ENCODE measurements at regions not wholly inside any gene's neighbourhood (a gene's known extent, or its start where the extent isn't known, plus 50 kb on each side); places are given as distances from the start of the nearest gene placed in this dataset.

DNA sequence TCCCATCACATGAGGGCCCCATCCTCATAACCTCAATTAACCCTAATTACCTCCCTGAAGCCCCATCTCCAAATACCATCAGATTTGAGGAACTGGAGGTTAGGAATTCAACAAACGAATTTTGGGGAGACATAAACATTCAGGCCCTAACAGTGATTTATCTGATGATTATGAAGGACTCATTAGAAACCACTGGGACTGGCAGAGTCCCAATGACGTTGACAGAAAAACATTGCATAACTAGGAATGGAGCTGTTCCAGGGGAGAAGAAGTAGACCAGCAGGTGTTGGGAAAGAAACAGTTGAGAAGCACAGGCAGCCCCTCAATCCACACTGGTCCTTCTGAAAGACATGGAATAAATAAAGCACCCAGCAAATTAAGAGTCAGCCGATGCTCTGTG, 282.0 kb downstream of the MAP2K4 start:
- H3K27me3 ChIP-seq = no peaks in the 10 kb centered on the region
- no peak for TF ChIP-seq POLR2A (IDR thresholded peaks at IDR 0.05)
- TF ChIP-seq, protein P1, sequence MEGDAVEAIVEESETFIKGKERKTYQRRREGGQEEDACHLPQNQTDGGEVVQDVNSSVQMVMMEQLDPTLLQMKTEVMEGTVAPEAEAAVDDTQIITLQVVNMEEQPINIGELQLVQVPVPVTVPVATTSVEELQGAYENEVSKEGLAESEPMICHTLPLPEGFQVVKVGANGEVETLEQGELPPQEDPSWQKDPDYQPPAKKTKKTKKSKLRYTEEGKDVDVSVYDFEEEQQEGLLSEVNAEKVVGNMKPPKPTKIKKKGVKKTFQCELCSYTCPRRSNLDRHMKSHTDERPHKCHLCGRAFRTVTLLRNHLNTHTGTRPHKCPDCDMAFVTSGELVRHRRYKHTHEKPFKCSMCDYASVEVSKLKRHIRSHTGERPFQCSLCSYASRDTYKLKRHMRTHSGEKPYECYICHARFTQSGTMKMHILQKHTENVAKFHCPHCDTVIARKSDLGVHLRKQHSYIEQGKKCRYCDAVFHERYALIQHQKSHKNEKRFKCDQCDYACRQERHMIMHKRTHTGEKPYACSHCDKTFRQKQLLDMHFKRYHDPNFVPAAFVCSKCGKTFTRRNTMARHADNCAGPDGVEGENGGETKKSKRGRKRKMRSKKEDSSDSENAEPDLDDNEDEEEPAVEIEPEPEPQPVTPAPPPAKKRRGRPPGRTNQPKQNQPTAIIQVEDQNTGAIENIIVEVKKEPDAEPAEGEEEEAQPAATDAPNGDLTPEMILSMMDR (IDR thresholded peaks at IDR 0.05) = no peak
- TF ChIP-seq EP300 (IDR thresholded peaks at IDR 0.05) = no peak
- WGBS, 2 donors = 67% methylated on average over 3 of the region's 3 CpGs
- no peaks in the 10 kb centered on the region for H3K4me1 ChIP-seq
- H3K36me3 ChIP-seq = no peaks in the 10 kb centered on the region
- H3K4me3 ChIP-seq = no peak overlapping the region
- H3K9me3 ChIP-seq = peaks cover 0 to 12% (median 0%) of the 10 kb centered on the region in 4 donors
- DNase-seq (ENCODE audit: low spot score in 2 of 2) = no peak
- H3K27ac ChIP-seq = no peak overlapping the region

DNA sequence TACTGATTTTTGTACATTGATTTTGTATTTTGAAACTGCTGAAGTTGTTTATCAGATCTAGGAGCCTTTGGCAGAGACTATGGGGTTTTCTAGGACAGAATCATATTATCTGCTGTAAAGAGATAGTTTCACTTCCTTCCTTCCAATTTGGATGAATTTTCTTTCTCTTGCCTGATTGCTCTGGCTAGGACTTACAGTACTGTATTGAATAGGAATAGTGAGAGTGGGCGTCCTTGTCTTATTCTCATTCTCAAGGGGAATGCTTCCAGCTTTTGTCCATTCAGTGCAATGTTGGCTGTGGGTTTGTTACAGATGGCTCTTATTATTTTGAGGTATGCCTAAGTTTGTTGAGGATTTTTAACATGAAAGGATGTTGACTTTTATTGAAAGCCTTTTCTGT, 290.1 kb downstream of the MAP2K4 start:
- Histone ChIP-seq H3K9me3 (peaks cover 0 to 20% (median 0%) of the 10 kb centered on the region in 4 donors), H3K36me3 (no peaks in the 10 kb centered on the region), H3K27me3 (no peaks in the 10 kb centered on the region), H3K4me3 (no peak overlapping the region), H3K4me1 (no peaks in the 10 kb centered on the region), H3K27ac (no peak overlapping the region)
- WGBS, 2 donors = 53 to 64% methylated on average over 1 of the region's 1 CpG
- TF ChIP-seq EP300 (IDR thresholded peaks at IDR 0.05) (no peak), POLR2A (IDR thresholded peaks at IDR 0.05) (no peak)
- TF ChIP-seq, protein P1 (IDR thresholded peaks at IDR 0.05) = no peak
- DNase-seq (ENCODE audit: low spot score in 2 of 2) = no peak

DNA sequence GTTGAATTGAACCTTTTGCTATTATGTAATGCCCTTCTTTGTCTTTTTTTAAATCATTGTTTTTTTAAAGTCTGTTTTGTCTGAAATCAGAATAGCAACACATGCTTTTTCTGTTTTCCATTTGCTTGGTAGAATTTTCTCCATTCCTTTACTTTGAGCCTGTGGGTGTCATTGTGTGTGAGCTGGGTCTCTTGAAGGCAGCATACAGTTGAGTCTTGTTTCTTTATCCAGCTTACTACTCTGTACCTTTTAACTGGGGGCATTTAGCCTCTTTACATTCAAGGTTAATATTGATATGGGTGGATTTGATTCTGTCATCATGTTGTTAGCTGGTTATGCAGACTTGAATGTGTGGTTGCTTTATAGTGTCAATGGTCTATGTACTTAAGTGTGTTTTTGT, 292.0 kb downstream of the MAP2K4 start:
- no peak overlapping the region for H3K4me3 ChIP-seq
- H3K27ac ChIP-seq = no peak overlapping the region
- no peak for DNase-seq (ENCODE audit: low spot score in 2 of 2)
- TF ChIP-seq, protein P1 (IDR thresholded peaks at IDR 0.05) = no peak
- TF ChIP-seq POLR2A (IDR thresholded peaks at IDR 0.05) = no peak
- TF ChIP-seq EP300 (IDR thresholded peaks at IDR 0.05) = no peak
- H3K4me1 ChIP-seq = no peaks in the 10 kb centered on the region
- no peaks in the 10 kb centered on the region for H3K36me3 ChIP-seq
- H3K27me3 ChIP-seq = no peaks in the 10 kb centered on the region
- H3K9me3 ChIP-seq = peaks cover 0 to 17% (median 0%) of the 10 kb centered on the region in 4 donors

DNA sequence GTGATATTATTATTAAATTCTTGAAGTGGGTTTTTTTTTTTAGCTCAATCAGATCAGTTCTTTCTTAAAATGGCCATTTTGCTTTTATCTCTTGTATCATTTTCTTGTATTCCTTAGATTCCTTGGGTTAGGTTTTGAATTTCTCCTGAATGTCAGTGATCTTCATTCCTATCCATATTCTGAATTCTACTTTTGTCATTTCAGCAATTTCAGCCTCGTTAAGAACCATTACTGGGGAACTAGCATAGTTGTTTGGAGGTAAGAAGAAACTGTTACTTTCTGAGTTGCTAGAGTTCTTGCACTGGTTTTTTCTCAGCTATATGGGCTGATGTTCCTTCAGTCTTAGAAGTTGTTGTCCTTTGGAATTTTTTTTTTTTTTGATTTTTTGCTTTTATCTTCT, 293.1 kb downstream of the MAP2K4 start:
- TF ChIP-seq POLR2A (IDR thresholded peaks at IDR 0.05) = no peak
- TF ChIP-seq, protein P1 (IDR thresholded peaks at IDR 0.05) = no peak
- TF ChIP-seq EP300 (IDR thresholded peaks at IDR 0.05) = no peak
- H3K27ac ChIP-seq = no peak overlapping the region
- H3K27me3 ChIP-seq = no peaks in the 10 kb centered on the region
- H3K4me3 ChIP-seq = no peak overlapping the region
- DNase-seq (ENCODE audit: low spot score in 2 of 2) = no peak
- no peaks in the 10 kb centered on the region for H3K36me3 ChIP-seq
- peaks cover 0 to 16% (median 0%) of the 10 kb centered on the region in 4 donors for H3K9me3 ChIP-seq
- H3K4me1 ChIP-seq = peaks cover 0 to 5% (median 0%) of the 10 kb centered on the region in 4 donors
- WGBS, 2 donors = 78 to 90% methylated on average over 1 of the region's 1 CpG

DNA sequence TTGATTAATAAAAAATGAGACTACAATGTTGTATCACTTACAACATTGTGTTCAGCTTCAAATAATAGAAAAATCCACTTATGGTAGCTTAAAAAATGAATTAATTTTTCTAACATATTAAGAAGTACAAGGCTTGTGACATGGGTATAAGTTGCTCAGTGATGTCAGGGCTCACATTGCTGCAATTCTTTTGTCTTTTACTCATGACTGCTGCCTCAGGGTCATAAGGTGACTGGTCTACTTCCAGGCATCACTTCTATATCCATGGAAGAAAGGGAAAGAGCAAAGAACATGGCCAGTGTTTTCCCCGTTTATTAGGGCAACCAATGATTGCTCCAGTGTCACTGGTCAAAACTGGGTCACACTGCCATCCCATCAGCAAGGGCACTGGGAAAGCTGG, 295.3 kb downstream of the MAP2K4 start:
- H3K4me1 ChIP-seq = peaks cover 0 to 5% (median 0%) of the 10 kb centered on the region in 4 donors
- 65 to 81% methylated on average over 1 of the region's 1 CpG for WGBS, 2 donors
- no peak overlapping the region for H3K4me3 ChIP-seq
- no peaks in the 10 kb centered on the region for H3K36me3 ChIP-seq
- no peaks in the 10 kb centered on the region for H3K27me3 ChIP-seq
- TF ChIP-seq, protein P1 (IDR thresholded peaks at IDR 0.05) = no peak
- no peak for TF ChIP-seq EP300 (IDR thresholded peaks at IDR 0.05)
- no peak for TF ChIP-seq POLR2A (IDR thresholded peaks at IDR 0.05)
- DNase-seq (ENCODE audit: low spot score in 2 of 2) = no peak
- no peak overlapping the region for H3K27ac ChIP-seq
- peaks cover 0 to 16% (median 0%) of the 10 kb centered on the region in 4 donors for H3K9me3 ChIP-seq

Data from tibial nerve (tissue), 4 donors.